ENCODE measurements at regions not wholly inside any gene's neighbourhood (a gene's known extent, or its start where the extent isn't known, plus 50 kb on each side); places are given as distances from the start of the nearest gene placed in this dataset.

- no peak for DNase-seq
These were observed 62.7 kb upstream of the EPS8L3 start for GRCh38 chr1:109826446-109826845.

GRCh38 chr1:109824349-109825115 is 60.8 kb upstream of the EPS8L3 start:
- no peak for DNase-seq

GRCh38 chr1:109823543-109824348 is 60.0 kb upstream of the EPS8L3 start:
- DNase-seq, result no peak

- no peak for DNase-seq
These were observed 59.2 kb upstream of the EPS8L3 start for GRCh38 chr1:109822749-109823542.

GRCh38 chr1:109821831-109822745 is 58.4 kb upstream of the EPS8L3 start:
- no peak for DNase-seq

- no peak for DNase-seq
These were observed 57.5 kb upstream of the EPS8L3 start for GRCh38 chr1:109821221-109821669.

GRCh38 chr1:109819906-109820305 is 56.2 kb upstream of the EPS8L3 start:
- no peak for DNase-seq

GRCh38 chr1:109818988-109819764 is 55.5 kb upstream of the EPS8L3 start:
- no peak for DNase-seq

- DNase-seq, result no peak
These were observed 54.7 kb upstream of the EPS8L3 start for GRCh38 chr1:109818271-109818987.

GRCh38 chr1:109817881-109818270 is 54.2 kb upstream of the EPS8L3 start:
- DNase-seq, result no peak

GRCh38 chr1:109816975-109817535 is 53.3 kb upstream of the EPS8L3 start:
- DNase-seq, result no peak

GRCh38 chr1:109816175-109816811 is 52.6 kb upstream of the EPS8L3 start:
- DNase-seq, result peak; percentile 45 to 60

- no peak for DNase-seq
These were observed 52.1 kb upstream of the EPS8L3 start for GRCh38 chr1:109815809-109816174.

GRCh38 chr1:109814993-109815786 is 51.5 kb upstream of the EPS8L3 start:
- no peak for DNase-seq

GRCh38 chr1:109814223-109814622 is 50.5 kb upstream of the EPS8L3 start:
- no peak for DNase-seq

Data from NCI-H187 (cell line).